Erythroblast (primary cell): ENCODE measurements at regions not wholly inside any gene's neighbourhood (a gene's known extent, or its start where the extent isn't known, plus 50 kb on each side); places are given as distances from the start of the nearest gene placed in this dataset.

Experiments used
- GATA1 ChIP-seq: IDR thresholded peaks from 2 replicates; pipeline ENCODE4 v1.6.1; 2011; ENCODE audit warnings: low read depth, mild to moderate bottlenecking, control low read depth, low read length, moderate library complexity
- POLR2A ChIP-seq: IDR thresholded peaks from 2 replicates; pipeline ENCODE4 v1.6.1; 2011; ENCODE audit warnings: mild to moderate bottlenecking, low read length

DNA sequence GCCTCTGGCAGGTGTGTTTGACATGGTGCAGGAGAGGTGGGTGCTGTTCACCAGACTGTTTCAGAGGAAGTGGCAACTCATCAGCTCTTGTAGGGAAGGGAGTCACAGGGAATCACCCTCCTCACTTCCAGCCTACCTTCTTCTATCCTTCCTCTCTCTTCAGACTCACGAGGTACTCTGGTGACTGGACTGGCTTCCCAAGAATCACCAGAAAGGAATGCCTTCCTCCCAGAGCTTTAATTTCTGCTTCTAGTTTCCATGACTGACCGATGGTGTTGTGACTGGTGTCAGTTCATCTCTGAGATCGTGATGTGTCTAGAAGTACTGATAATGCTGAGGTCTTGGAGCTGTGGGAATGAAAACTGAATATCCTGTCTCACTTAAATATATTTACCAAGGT, 247.3 kb downstream of the KCTD12 start:
- TF ChIP-seq POLR2A (no peak), GATA1 (no peak)
